Prostate gland (tissue), 2 donors: ENCODE measurements at regions not wholly inside any gene's neighbourhood (a gene's known extent, or its start where the extent isn't known, plus 50 kb on each side); places are given as distances from the start of the nearest gene placed in this dataset.

Source experiments
- DNase-seq: peaks from one replicate; pipeline ENCODE4 v3.0.0-alpha.2; 2019; ENCODE audit warnings: low spot score
- H3K27ac ChIP-seq, 2 donors: fragments of 200-600 bp; sonication (generic); 2 replicates each; pipeline ENCODE4 v1.5.1; 2017 to 2019
- H3K27me3 ChIP-seq: fragments of 200-600 bp; sonication (generic); replicated peaks from 2 replicates; pipeline ENCODE4 v1.5.1; 2019; ENCODE audit not compliant: insufficient read depth
- H3K36me3 ChIP-seq, 2 donors: fragments of 200-600 bp; sonication (generic); 1 replicate in 1 of 2; 2 replicates in 1 of 2; pipeline versions ENCODE4 v1.5.1 to v1.8.1; 2017 to 2019
- H3K4me1 ChIP-seq: fragments of 200-600 bp; sonication (generic); replicated peaks from 2 replicates; pipeline ENCODE4 v1.5.1; 2019
- H3K4me3 ChIP-seq, 2 donors: fragments of 200-600 bp; sonication (generic); 2 replicates each; pipeline ENCODE4 v1.5.1; 2017 to 2019
- H3K9me3 ChIP-seq: fragments of 200-600 bp; sonication (generic); 2 replicates; pipeline ENCODE4 v1.5.1; 2017
- POLR2A ChIP-seq: fragments of 450-650 bp; IDR thresholded peaks from one replicate; pipeline ENCODE4 v1.6.1; 2016; ENCODE audit warnings: antibody characterized with exemption, mild to moderate bottlenecking
- POLR2AphosphoS5 ChIP-seq: sonication (generic); formaldehyde crosslinking; IDR thresholded peaks from one replicate; pipeline ENCODE4 v1.6.1; 2017; ENCODE audit warnings: antibody characterized with exemption
- WGBS: methylation state at CpG from one replicate; pipeline ENCODE4 v1.1.5; 2018; 5-methylcytosine and 5-hydroxymethylcytosine counted together
- intact Hi-C: fragments of 100-400 bp; cut with DNase I; formaldehyde crosslinking; loops from one replicate; pipeline ENCODE4 v1.14.2; 2022
- TF ChIP-seq, protein P1 (sequence below), 4 experiments: fragments of 200-600 bp in 2 of 4; fragments of 450-650 bp in 2 of 4; sonication (generic) in 2 of 4; IDR thresholded peaks; 1 replicate in 3 of 4; 2 replicates in 1 of 4; pipeline ENCODE4 v1.5.1; 2016 to 2019; ENCODE audit warnings: antibody characterized with exemption in 4 of 4, mild to moderate bottlenecking in 2 of 4, moderate library complexity in 2 of 4

DNA sequence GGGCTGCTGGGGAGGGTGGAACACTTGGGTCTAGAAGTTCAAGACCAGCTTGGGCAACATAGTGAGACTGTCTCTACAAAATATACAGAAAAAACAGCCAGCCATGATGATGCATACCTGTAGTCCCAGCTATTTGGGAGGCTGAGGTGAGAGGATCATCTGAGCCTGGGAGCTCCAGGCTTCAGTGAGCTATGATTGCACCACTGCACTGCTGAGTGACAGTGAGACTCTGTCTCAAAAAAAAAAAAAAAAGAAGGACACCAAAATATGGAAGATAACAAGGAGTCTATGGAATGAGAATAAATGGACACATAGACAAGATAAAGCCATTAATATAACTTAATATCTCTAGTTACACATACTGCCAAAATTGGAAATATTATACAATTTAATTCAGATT lies 62.7 kb upstream of the IL15 start:
- intact Hi-C loops: no loop called here
- TF ChIP-seq POLR2A: no peak
- TF ChIP-seq, protein P1, sequence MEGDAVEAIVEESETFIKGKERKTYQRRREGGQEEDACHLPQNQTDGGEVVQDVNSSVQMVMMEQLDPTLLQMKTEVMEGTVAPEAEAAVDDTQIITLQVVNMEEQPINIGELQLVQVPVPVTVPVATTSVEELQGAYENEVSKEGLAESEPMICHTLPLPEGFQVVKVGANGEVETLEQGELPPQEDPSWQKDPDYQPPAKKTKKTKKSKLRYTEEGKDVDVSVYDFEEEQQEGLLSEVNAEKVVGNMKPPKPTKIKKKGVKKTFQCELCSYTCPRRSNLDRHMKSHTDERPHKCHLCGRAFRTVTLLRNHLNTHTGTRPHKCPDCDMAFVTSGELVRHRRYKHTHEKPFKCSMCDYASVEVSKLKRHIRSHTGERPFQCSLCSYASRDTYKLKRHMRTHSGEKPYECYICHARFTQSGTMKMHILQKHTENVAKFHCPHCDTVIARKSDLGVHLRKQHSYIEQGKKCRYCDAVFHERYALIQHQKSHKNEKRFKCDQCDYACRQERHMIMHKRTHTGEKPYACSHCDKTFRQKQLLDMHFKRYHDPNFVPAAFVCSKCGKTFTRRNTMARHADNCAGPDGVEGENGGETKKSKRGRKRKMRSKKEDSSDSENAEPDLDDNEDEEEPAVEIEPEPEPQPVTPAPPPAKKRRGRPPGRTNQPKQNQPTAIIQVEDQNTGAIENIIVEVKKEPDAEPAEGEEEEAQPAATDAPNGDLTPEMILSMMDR (IDR thresholded peaks at IDR 0.05): no peak

DNA sequence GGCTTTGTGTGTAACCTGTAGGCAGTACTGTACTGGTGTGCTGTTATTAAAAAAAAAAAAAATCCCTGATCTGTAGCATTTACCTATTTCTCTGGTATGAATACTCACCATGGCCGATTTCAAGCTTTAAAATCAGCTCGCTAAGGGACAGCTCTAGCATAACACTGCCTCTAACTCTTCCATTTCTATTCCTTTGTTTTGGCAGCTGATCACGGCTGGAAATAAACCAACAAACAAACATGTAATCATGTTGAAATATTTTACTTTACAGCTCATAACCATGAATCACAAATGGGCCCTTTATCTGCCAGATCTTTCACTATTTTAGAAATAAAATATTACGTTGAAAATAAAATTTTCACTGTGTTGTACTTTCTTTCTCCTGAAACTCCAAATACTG lies 60.5 kb upstream of the IL15 start:
- Histone ChIP-seq H3K4me1 (no peaks in the 10 kb centered on the region), H3K27ac (no peak overlapping the region), H3K9me3 (no peaks in the 10 kb centered on the region), H3K4me3 (no peak overlapping the region), H3K27me3 (no peaks in the 10 kb centered on the region), H3K36me3 (no peaks in the 10 kb centered on the region)
- TF ChIP-seq POLR2AphosphoS5 (no peak), POLR2A (no peak)
- TF ChIP-seq, protein P1 (IDR thresholded peaks at IDR 0.05): no peak
- DNase-seq: no peak
- intact Hi-C loops: no loop called here
- 44% methylated on average over 4 of the region's 4 CpGs for WGBS

More for the DNA sequence above, 62.7 kb upstream of the IL15 start:
- H3K9me3 ChIP-seq: no peaks in the 10 kb centered on the region
- no peaks in the 10 kb centered on the region for H3K4me1 ChIP-seq
- no peak for DNase-seq
- no peaks in the 10 kb centered on the region for H3K27me3 ChIP-seq
- no peak overlapping the region for H3K4me3 ChIP-seq
- no peak overlapping the region for H3K27ac ChIP-seq
- no peaks in the 10 kb centered on the region for H3K36me3 ChIP-seq

DNA sequence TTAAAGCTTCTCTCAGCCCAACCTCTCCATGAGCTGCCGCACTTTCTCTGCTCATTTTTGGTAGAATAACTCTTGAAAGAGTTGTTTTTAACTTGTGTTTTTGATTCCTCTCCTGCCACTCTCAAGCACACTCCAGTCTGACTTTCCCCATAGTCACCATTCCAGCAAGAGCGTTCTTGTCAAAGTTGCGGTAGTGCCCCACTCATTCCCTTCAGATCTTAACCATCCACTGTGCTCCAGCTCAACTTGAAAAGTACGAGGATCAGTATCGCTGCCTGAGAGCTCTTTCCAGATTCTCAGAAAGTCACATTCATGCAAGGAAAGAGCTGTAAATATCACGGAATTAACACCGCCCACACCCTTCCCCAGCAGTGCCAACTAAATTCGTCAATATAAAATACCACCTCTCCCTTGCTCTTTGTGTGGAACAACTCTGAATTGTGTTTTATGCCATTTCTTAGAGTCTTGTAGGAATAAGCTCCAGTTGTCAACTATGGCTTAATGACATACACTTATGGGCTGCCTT lies 59.7 kb upstream of the IL15 start:
- Histone ChIP-seq H3K27ac (no peak overlapping the region), H3K9me3 (no peaks in the 10 kb centered on the region), H3K4me3 (no peak overlapping the region), H3K4me1 (no peaks in the 10 kb centered on the region), H3K27me3 (no peaks in the 10 kb centered on the region), H3K36me3 (no peaks in the 10 kb centered on the region)
- TF ChIP-seq, protein P1 (IDR thresholded peaks at IDR 0.05): no peak
- TF ChIP-seq POLR2A (no peak), POLR2AphosphoS5 (no peak)
- intact Hi-C loops: no loop called here
- DNase-seq: no peak
- WGBS: 78% methylated on average over 8 of the region's 8 CpGs

DNA sequence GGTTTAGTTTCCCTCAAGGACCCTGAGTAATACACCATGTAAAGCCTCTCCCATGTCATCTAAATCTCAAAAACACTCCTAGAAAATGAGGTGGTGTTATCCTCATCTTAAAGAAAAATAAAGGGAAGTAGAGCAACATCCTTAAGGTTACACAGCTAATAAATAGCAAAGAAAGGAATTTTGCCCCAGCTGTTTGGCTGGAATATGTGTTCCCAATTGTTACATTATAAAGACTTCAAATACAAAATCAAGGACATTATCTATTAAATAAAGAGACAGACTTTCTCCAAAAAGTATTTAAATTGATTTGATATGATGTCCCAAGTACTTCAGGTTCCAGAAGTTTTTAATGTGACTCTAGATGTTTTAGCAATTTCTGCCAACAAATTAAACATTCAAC lies 57.9 kb upstream of the IL15 start:
- no peak overlapping the region for H3K4me3 ChIP-seq
- H3K27me3 ChIP-seq: no peaks in the 10 kb centered on the region
- no peak for DNase-seq
- TF ChIP-seq POLR2A: no peak
- TF ChIP-seq POLR2AphosphoS5: no peak
- TF ChIP-seq, protein P1 (IDR thresholded peaks at IDR 0.05): no peak
- H3K4me1 ChIP-seq: no peaks in the 10 kb centered on the region
- H3K9me3 ChIP-seq: no peaks in the 10 kb centered on the region
- H3K36me3 ChIP-seq: no peaks in the 10 kb centered on the region
- no peak overlapping the region for H3K27ac ChIP-seq
- intact Hi-C loops: no loop called here

DNA sequence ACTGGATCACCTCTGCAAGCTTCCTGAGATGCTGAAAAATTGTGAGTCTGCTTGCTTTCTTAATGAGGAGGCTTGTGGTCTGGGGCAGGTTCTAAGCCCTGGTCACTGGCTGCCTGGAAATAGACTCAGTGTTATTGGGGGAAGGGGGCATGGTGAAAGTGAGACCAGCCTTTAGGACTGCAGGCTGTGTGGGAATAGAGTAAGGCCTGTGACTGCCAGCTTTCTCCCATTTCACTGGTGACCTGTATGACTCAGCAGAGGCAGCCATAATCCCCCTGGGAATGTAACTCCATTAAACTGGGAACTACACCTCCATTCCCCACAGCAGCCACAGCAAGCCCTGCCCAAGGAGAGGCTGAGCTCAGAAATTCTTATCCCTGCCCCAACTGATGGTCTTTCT lies 55.9 kb upstream of the IL15 start:
- Histone ChIP-seq H3K4me1 (no peaks in the 10 kb centered on the region), H3K4me3 (no peak overlapping the region), H3K9me3 (no peaks in the 10 kb centered on the region), H3K27me3 (no peaks in the 10 kb centered on the region), H3K27ac (no peak overlapping the region), H3K36me3 (no peaks in the 10 kb centered on the region)
- DNase-seq: no peak
- intact Hi-C loops: no loop called here
- TF ChIP-seq POLR2A (no peak), POLR2AphosphoS5 (no peak)
- TF ChIP-seq, protein P1 (IDR thresholded peaks at IDR 0.05): no peak
